GDM1 (cell line): ENCODE measurements at regions not wholly inside any gene's neighbourhood (a gene's known extent, or its start where the extent isn't known, plus 50 kb on each side); places are given as distances from the start of the nearest gene placed in this dataset.
"Not testable (repeated sequence)": the region's sequence is repeated elsewhere in the genome, so short reads cannot be mapped to it uniquely, and the experiment has no call there.

Experiments
- DNase-seq: peaks from one replicate; lab custom pipeline; 2025; lab: John Stamatoyannopoulos, UW

DNA sequence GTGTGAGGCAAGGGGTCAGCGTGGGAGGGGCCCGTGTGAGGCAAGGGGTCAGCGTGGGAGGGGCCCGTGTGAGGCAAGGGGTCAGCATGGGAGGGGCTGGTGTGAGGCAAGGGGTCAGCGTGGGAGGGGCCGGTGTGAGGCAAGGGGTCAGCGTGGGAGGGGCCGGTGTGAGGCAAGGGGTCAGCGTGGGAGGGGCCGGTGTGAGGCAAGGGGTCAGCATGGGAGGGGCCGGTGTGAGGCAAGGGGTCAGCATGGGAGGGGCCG is 119.2 kb downstream of the SEPTIN14 start:
- not testable (repeated sequence) for DNase-seq

DNA sequence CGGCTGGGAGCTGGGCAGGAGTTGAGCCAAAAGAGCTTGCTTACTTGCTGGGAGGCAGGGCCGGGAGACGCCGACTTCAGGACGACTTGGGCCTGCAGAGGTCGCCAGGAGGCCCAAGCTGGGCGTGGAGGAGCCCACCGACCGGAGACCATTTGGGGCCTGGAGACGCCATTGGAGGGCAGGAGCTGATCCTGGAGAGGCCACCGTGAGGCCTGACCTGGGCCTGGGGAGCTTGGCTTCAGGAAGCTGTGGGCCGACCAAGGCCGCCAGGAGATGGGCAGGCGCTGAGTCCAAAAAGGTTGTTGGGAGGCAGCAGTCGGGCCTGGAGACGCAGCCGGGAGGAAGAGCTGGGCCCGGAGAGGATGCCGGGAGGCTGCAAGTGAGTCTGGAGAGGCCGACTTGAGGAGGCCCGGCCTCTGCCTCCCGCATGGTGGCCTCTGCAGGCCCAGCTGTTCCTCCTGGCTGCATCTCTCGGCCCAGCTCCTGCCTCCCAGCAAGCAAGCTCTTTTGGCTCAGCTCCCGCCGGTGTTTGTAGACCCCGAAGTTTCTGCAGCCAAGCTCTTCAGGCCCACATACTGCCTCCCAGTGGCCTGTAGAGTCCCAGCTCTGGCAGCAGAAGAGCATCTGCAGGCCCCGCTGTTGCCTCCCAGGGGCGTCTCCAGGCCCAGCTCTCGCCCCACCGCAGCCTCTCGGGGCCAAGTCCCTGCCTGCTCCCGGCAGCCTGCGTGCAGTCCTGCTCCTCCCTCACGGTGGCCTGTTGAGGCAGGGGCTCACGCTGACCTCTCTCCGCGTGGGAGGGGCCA is 119.7 kb downstream of the SEPTIN14 start:
- not testable (repeated sequence) for DNase-seq

DNA sequence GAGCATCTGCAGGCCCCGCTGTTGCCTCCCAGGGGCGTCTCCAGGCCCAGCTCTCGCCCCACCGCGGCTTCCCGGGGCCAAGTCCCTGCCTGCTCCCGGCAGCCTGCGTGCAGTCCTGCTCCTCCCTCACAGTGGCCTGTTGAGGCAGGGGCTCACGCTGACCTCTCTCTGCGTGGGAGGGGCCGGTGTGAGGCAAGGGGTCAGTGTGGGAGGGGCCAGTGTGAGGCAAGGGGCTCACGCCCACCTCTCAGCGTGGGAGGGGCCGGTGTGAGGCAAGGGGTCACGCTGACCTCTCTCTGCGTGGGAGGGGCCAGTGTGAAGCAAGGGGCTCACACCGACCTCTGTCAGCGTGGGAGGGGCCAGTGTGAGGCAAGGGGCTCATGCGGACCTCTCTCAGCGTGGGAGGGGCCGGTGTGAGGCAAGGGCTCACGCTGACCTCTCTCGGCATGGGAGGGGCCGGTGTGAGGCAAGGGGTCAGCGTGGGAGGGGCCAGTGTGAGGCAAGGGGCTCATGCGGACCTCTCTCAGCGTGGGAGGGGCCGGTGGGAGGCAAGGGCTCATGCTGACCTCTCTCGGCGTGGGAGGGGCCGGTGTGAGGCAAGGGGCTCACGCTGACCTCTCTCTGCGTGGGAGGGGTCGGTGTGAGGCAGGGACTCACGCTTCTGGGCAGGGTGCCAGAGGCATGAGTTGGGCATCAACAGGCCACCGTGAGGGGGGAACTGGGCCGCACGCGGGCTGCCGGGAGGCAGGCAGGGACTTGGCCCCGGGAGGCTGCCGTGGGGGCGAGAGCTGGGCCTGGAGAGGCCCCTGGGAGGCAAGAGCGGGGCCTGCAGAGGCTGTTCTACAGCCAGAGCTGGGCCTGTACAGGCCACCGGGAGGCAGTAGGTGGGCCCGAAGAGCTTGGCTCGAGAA is 120.6 kb downstream of the SEPTIN14 start:
- DNase-seq, result not testable (repeated sequence)

DNA sequence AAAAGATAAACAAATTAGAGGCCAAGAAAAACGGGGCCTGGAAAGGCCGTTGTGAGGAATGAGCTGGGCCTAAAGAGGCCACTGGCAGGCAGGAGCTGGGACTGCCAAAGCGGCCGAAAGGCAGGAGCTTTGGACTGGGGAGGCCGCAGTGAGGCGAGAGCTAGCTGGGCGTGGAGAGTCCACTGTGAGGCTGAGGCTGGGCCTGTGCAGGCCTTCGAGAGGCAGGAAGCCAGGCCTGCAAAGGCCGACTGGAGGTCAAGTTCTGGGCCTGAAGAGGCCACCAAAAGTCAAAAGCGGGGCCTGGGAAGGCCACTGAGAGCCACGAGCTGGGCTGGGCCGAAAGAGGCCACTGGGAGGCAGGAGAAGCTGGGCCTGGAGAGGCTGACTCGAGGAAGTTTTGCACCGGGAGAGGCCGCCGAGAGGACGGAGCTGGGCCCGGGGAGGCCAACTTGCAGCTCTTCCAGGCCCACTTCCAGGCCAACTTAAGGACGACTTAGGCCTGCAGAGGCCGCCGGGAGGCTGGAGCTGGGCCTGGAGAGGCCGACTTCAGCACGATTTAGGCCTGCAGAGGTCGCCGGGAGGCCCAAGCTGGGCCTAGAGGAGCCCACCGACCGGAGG is 121.8 kb downstream of the SEPTIN14 start:
- not testable (repeated sequence) for DNase-seq

DNA sequence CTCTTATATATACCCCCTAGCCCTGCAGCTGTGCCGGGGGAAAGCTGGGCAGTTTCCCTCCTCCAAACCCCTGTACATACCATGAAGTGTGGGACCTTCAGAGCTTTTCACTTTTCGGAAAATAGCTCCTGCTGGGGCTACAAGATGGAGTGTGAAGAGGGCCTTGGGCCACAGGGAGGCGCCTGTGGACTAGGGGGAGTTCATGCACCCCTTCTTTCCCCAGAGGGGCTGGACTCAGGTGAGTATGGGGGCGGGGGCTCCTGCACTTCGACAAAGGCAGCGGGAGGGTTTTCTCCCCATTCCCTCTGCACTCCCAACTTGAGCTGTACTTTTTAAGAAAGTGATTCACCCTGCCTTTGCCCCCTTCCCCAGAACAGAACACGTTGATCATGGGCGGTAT is 122.5 kb downstream of the SEPTIN14 start:
- not testable (repeated sequence) for DNase-seq

DNA sequence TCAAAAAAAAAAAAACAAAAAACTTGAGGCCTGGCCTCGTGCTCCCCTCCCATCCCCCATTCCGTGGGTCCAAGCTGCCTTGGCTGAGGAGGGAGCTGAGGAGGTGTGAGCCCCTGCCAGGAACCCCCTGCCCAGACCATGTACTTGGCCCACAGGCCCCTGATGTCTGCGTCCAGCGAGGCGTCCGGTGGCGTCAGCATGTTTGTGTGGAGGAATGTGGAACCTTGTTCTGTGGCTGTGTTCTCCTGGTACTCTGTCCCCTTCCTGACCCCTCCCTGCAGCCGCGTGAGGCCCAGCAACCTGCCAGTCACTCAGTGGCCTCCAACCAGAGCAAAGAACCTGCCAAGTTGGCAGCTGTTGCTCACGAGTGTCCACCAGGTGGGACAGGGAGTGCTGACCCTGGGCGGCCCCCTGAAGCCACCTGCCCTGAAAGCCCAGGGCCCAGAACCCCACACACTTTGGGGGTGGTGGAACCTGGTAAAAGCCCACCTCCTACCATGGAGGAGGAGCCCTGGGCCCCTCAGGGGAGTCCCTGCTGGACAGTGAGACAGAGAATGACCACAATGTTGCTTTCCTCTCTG is 125.8 kb downstream of the SEPTIN14 start:
- DNase-seq, result not testable (repeated sequence)

DNA sequence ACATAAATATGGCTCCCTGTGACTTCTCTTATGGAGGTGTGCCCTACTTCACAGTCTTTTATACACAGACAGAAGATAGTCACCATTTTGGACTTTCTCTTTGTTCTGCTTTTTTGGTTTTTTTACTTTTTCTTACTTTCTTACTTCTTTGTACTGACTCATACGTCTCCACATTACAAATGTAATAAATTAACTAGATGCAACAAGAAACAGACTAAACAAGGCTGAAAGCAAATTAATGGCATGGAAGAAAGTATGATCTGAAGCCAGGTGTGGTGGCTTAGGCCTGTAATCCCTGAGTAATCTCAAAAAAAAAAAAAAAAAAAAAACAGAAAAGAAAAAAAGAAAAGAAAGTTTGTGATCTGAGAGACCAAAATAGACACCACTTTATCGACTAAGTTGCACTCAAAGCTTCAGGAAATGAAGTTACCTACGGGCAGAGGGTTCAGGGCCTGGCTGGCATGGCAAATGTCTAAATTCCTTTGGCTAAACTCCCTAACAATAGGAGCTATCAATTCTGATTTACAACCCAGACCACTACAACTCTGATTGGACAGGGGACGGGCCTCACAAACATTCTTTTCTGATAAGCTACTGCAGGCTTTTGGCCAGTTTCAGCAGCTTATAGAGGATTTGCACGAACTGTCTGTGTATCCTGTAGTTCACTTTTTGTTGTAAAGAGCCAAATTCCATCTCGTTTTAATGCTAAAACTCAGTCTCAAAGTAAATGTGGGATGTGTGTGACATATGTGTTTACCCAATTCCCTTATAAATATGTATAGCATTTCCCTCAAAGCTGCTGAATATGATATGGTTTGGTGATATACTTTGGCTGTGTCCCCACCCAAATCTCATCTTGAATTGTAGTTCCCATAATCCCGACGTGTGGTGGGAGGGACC is 129.1 kb downstream of the SEPTIN14 start:
- DNase-seq, result no peak

DNA sequence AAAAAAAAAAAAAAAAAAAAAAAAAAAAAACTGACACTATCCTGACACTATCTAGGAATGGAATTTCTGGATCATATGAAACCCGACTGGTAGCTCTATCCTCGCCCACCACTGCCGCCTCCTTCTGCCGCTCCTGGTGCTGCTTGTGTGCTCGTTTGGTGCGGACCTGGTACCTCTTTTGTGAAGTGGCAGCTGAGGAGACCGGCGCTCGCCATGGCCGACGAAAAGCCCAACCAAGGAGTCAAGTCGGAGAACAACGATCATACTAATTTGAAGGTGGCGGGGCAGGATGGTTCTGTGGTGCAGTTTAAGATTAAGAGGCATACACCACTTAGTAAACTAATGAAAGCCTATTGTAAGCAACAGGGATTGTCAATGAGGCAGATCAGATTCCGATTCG is 130.6 kb downstream of the SEPTIN14 start:
- DNase-seq, result no peak

DNA sequence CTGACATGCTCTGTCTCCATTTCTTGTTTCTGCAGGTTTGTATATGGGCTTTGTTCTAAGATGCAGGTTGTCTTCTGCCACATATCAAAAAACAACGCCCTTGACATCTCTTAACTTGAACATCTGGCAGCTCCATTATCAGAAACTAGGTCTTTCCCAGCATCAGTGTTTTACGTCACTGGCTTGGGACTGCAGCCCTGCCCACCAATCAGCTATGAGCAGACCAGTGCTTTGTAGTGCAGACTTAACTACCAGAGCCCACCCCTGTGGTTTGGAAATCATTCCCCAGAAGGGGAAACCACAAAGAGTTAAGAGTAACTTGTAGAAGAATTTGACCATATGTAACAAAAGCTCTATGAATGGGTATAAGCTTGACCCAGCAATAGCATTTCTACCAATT is 132.4 kb downstream of the SEPTIN14 start:
- no peak for DNase-seq

DNA sequence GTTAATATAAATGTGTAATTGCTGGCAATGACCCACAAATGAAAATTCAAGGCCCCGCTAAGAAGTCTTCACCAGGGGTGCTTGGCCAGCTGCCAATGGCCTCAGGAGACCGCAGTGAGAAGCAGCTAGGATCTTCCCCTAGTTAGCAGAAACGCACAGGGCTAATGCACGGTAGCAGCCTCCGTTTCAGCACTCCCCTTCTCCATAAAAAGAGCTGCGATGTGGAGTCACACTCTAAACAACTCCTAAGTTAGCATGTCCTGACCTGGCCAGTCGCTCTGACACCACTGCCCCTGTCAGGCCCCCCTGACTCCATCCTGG is 139.0 kb downstream of the SEPTIN14 start:
- DNase-seq, result no peak

DNA sequence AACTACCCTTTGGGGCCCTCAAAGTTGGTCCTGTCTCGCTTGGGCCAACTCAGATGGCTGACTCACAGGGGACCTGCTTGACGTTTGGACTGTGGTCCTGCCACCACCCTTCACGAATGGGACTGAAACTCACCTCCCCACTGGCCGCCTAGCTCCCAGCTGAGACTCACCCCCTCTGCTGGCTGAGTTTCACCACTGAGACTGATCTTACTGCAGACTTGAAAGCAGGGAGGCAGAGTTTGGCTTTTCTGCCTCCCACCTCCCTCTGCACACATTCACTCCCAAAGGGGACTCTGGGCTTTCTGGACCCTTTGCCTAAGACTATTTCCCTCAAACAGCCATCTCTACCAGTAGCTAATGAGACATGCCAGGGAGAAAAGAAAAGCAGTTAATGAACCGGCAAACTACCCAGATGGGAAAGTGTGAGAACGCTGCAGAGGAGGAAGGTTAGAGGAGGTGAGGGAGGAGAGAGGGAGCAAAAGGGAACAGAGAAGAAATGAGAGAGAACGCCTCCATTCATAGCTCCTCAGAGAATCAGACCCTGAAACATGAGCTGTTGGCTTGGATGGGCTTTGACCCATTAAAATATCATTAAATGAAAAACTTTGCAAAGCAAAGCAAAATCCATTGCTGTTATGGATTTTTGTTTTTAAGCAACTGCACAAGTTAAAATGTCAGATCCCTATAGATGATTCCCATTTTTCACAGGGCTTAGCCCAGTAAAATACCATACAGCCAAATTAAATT is 139.5 kb downstream of the SEPTIN14 start:
- not testable (repeated sequence) for DNase-seq

DNA sequence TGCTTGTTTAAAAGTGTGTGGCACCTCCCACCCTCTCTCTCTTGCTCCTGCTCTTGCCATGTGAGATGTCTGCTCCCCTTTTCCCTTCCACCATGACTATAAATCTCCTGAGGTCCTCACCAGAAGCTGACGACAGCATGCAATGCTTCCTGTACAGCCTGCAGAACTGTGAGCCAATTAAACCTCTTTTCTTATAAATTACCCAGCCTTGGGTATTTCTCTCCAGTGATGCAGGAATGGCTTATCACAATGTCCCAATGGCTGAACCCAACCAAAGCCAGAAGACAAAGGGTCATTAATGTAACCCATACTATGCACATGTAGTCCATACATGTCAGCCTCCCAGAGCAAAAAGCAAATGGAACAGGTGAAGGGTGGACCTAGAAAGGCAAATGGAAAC is 141.5 kb downstream of the SEPTIN14 start:
- not testable (repeated sequence) for DNase-seq

DNA sequence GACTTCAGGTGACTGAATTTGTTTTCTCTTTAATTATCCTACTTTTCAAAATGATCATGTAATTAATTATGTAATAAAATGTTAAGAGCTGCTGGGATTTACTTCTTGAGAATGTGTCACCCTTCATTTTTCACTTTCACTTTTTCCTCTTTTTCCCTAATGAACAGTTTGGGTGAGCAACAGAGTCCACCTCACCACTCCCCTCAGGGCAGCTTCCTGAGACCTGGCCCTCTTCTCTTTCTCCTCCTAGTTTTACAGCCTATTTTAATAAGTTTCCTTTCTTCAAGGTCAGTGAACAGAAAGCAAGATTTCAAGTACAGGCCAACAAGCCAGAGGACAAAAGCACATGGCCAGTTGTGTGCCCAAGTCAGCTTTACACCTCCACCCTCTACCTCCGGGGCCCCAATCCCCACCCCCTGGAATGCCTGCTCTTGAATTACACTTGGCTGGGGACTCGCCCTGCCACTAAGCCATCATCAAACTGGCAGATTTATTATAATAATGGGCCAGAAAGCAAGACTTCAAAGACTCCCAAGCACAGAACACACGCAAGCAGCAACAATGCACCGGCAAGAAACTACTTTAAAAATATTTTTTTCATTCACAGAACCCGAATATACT is 143.1 kb upstream of the VOPP1 start:
- not testable (repeated sequence) for DNase-seq

DNA sequence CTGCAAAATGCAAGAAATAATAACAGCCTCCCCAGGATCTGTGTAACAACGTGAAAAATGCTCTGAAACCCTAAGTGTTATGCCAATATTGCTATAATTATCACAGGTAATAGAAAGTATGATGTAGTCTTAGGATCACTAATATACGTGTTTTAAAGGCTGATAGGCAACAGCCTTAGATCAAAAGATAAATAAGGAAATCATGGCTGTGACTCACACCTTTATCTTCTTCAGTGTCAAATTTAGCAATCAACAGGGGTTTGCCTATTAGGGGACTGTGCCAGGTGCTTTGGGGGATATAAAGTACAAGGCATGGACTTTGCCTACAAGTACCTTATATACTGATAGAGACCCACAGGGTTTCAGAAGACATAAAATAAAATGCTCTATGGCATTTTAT is 142.1 kb upstream of the VOPP1 start:
- not testable (repeated sequence) for DNase-seq

DNA sequence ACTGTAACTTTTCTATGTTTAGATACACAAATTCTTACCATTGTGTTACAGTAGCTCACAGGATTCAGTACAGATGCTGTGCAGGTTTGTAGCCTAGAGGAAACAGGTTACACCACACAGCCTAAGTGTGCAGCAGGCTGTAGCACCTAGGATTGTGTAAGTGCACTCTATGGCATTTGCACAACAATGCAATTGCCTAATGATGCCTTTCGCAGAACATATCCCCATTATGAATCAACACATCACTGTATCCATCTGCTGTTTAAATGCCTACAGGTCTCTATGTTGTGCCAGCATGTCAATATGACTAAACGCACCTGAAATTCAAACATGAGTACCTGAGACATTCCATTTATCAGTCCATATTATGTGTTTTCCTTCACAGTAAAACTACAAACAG is 138.0 kb upstream of the VOPP1 start:
- not testable (repeated sequence) for DNase-seq

DNA sequence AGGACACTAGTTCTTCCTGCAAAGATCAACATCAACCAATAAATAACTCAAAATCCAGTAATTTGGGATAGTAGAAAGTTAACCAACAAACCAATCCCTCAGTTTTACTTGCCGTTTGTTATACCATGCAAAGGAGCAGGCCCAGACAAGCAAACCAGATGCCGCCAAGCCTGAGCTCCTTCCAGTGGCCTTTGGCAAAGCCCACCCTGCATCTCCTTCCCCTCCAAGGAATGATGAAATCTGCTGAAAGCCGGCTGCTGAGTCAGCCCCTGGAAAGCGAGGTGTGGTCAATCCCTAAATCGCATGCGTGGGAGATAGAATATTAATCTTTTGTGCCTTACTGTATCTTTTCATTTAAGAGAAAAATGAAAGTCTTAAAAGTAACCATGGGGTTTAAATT is 135.7 kb upstream of the VOPP1 start:
- not testable (repeated sequence) for DNase-seq

DNA sequence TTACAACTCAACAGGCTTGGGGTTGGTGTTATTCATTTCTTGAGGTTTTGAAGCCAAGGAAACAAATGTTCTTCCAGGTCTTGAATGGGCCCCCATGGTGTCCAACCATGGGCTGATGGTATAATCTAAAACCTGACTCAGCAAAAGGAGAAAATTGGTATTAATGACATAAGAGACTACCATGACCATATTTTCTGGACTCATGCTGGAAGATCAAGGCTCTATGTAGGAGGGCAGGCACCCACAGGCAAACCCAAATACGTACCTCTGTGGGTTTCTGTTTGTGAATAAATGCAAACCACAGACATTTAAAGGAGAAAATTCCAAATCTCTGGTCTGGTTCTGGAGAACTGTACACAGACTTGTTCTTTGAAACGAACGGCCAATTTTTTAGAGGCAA is 135.1 kb upstream of the VOPP1 start:
- not testable (repeated sequence) for DNase-seq

DNA sequence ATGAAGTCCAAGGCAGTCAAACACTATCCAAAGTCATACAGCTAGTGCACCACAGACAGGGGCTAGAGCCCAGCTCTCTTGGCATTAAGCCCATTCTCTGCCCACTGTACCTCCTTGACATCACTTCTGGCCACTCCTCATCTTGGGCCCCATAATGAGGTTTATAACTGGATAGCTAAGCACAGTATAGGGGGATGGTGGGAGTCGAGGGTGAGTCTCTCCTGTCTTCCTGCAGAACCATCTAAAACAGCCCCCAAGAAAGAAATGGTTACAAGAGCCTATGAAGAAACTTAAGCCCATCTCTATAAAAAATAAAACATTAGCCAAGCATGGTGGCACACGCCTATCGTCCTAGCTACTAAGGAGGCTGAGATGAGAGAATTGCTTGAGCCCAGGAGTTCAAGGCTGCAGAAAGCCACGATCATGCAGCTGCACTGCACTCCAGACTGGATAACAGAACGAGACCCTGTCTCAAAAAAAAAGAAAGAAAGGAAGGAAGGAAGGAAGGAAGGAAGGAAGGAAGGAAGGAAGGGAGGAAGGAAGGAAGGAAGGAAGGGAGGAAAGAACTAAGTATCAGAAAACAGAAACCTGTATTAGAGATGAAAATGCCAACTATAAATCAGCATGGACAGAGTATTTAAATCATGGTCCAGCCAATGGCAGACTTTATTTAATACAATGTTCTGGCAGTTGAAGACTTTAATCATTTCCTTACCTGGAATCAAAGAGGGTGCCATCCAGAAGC is 134.3 kb upstream of the VOPP1 start:
- not testable (repeated sequence) for DNase-seq

DNA sequence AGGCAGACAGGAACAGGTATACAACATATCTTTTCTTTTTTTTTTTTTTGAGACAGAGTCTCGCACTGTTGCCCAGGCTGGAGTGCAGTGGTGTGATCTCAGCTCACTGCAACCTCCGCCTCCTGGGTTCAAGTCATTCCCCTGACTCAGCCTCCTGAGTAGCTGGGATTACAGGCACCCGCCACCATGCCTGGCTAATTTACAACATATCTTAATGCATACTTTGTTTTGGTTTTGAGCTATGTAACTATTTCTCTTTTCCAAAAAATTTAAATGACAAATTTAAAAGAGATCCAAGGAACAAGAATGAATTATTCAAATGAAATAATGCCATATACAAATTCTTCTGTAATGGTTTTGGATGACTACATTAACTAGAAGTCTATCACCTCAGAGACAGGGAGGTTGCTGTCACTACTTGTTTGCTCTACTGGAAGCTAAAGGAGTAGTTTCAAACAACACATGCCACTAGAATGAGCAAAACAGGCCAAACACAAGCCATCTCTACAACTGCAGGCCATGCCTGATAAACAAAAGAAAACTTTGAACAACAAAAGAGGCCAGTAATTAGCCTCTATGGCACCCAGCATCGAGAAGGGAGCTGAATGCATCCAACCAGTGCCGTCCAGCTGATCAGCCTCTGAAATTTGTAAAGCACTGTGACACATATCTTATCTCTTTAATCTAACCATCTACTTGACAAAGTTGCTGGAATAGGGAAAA is 133.6 kb upstream of the VOPP1 start:
- not testable (repeated sequence) for DNase-seq
